Epithelial cell of esophagus (primary cell): ENCODE measurements at regions not wholly inside any gene's neighbourhood (a gene's known extent, or its start where the extent isn't known, plus 50 kb on each side); places are given as distances from the start of the nearest gene placed in this dataset.

Experiments used
- DNase-seq: peaks from one replicate; pipeline ENCODE4 v3.0.0; 2010; ENCODE audit warnings: low read depth
- H3K4me3 ChIP-seq: 2 replicates; pipeline ENCODE4 v1.5.1; 2011; ENCODE audit warnings: mild to moderate bottlenecking, low read length, control low read depth
- TF ChIP-seq, protein P1 (sequence below): IDR thresholded peaks from 2 replicates; pipeline ENCODE4 v1.5.1; 2011; ENCODE audit warnings: low read depth, mild to moderate bottlenecking, low read length, control low read depth, inconsistent platforms; ENCODE audit not compliant: insufficient read depth; ENCODE audit errors: missing control alignments

DNA sequence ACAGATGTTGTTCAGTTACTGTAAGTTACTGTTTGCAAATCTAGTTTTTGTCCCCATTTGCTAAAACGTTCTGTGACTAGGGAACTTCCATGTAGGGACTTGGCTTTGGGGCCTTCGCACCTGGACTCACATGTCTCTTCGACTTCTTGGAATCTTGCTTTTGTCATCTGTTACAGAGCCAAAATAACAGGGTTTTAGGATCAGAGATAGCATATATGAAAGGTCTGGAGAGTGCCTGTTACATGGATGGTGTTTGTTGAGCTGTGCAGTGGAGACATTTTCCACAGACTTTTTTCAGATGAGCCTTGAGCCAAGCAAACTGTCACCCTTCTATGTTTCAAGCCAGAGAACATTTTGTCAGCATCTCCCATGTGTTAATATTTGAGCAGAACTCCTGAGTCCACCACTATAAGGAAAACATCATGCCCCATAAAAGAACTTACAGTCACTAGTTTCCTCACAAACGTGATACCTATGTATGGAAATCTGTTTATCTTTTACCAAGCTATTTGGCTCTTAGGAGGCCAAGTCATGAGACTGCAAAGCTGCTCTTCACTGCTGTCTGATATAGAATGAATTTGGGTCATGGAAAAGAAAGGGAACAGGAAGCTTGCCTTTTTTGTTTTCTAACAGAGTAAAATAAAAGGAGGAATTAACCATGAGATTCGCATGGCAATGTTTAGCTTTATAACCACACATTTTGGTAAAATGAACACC lies 818.6 kb upstream of the IGFBP3 start:
- no peak overlapping the region for H3K4me3 ChIP-seq
- TF ChIP-seq, protein P1, sequence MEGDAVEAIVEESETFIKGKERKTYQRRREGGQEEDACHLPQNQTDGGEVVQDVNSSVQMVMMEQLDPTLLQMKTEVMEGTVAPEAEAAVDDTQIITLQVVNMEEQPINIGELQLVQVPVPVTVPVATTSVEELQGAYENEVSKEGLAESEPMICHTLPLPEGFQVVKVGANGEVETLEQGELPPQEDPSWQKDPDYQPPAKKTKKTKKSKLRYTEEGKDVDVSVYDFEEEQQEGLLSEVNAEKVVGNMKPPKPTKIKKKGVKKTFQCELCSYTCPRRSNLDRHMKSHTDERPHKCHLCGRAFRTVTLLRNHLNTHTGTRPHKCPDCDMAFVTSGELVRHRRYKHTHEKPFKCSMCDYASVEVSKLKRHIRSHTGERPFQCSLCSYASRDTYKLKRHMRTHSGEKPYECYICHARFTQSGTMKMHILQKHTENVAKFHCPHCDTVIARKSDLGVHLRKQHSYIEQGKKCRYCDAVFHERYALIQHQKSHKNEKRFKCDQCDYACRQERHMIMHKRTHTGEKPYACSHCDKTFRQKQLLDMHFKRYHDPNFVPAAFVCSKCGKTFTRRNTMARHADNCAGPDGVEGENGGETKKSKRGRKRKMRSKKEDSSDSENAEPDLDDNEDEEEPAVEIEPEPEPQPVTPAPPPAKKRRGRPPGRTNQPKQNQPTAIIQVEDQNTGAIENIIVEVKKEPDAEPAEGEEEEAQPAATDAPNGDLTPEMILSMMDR: no peak
- DNase-seq: no peak

DNA sequence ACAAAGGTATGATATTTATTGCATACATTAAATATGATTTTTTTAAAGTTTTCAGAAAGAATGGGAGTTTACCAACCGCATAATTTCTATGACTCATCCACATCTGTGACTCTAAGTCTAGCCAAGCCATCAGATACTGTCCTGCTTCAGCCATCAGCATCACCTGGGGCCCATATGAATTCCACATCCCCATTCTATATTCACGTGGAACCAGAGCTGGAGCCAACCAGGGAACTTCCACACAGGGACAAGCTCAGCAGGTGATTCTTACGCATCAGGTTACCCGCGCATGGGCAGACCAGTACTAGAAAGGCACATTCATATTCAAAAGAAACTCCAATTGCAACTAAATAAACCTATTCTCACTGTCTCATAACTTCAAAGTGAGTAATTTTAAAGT lies 817.7 kb upstream of the IGFBP3 start:
- DNase-seq: no peak
- no peak overlapping the region for H3K4me3 ChIP-seq
- TF ChIP-seq, protein P1: no peak

DNA sequence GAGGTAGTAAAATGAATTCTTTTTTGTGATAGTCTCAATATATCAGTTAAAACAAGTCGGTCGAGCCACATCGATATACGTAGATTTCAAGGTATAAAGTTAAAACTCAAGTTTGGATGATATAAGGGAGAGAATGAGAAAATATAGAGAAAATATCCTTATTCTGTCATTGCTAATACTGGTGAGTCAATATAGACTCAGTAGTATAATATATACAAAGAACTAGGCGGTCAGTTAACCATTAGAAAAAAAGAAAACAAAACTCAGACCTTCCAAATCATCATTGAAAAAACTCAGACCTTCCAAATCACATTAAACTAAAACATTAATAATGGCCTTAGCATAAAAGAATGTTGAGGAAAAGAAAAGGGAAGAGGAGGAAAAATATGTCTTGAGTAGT lies 817.1 kb upstream of the IGFBP3 start:
- DNase-seq: no peak
- TF ChIP-seq, protein P1: no peak

GRCh38 chr7:46725838-46726237 lies 804.8 kb upstream of the IGFBP3 start:
- DNase-seq: peak; percentile 49
- TF ChIP-seq, protein P1: no peak
- H3K4me3 ChIP-seq: no peak overlapping the region

More for the DNA sequence above, 817.1 kb upstream of the IGFBP3 start:
- H3K4me3 ChIP-seq: no peak overlapping the region

GRCh38 chr7:46725136-46725535 lies 804.1 kb upstream of the IGFBP3 start:
- DNase-seq: no peak
- TF ChIP-seq, protein P1: no peak

DNA sequence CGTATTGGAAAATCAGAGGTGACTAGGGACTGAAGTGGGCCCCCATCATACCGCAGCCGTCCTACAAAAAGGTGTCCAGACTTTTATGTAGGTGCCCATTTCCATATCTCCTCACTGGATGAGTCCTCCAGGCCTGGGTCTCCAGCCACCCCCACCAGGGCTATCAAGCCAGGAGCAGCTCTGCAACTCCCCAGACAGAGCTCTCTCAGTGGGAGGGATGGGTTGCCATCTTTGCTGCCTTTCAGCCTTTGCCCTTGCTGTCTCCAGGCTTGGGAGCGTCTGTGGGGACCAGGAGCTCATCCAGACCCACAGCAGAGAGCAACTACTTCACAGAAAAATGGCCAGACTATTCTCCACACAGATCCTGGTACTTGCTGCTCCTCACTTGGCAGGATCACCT lies 802.7 kb upstream of the IGFBP3 start:
- TF ChIP-seq, protein P1: no peak
- H3K4me3 ChIP-seq: no peak overlapping the region
- DNase-seq: no peak

More at GRCh38 chr7:46725136-46725535, 804.1 kb upstream of the IGFBP3 start:
- no peak overlapping the region for H3K4me3 ChIP-seq

GRCh38 chr7:46723003-46723402 lies 801.9 kb upstream of the IGFBP3 start:
- TF ChIP-seq, protein P1: no peak
- no peak overlapping the region for H3K4me3 ChIP-seq
- no peak for DNase-seq
